Hepatocyte (in vitro differentiated cells): ENCODE measurements at regions not wholly inside any gene's neighbourhood (a gene's known extent, or its start where the extent isn't known, plus 50 kb on each side); places are given as distances from the start of the nearest gene placed in this dataset.

Source experiments
- EZH2 ChIP-seq: fragments of 200-600 bp; sonication (generic); IDR thresholded peaks from 2 replicates; pipeline ENCODE4 v1.6.1; 2016; ENCODE audit warnings: antibody characterized with exemption, mild to moderate bottlenecking, borderline replicate concordance
- EZH2phosphoT487 ChIP-seq: fragments of 200-600 bp; sonication (generic); IDR thresholded peaks from one replicate; pipeline ENCODE4 v1.6.1; 2018; ENCODE audit warnings: antibody characterized with exemption, mild to moderate bottlenecking, low read depth, moderate library complexity; ENCODE audit not compliant: unreplicated experiment, severe bottlenecking
- TF ChIP-seq, protein P1 (sequence below): fragments of 200-600 bp; sonication (generic); IDR thresholded peaks from 2 replicates; pipeline ENCODE4 v1.5.1; 2016; ENCODE audit warnings: antibody characterized with exemption, mild to moderate bottlenecking; ENCODE audit not compliant: poor library complexity

DNA sequence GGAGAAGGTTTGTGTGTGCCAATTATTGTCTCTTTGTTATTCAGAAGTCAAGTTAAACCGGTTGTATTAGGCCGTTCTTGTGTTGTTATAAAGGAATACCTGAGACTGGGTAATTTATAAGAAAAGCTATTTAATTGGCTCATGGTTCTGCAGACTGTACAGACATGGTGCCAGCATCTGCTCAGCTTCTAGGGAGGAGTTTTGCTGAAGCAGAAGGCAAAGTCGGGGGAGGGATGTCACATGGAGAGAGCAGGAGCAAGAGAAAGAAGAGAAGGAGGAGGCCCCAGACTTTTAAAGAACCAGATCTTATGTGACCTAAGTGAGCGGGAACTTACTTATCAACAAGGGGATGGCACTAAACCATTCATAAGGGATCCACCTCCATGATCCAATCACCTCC, 349.3 kb upstream of the PCDH18 start:
- TF ChIP-seq, protein P1, sequence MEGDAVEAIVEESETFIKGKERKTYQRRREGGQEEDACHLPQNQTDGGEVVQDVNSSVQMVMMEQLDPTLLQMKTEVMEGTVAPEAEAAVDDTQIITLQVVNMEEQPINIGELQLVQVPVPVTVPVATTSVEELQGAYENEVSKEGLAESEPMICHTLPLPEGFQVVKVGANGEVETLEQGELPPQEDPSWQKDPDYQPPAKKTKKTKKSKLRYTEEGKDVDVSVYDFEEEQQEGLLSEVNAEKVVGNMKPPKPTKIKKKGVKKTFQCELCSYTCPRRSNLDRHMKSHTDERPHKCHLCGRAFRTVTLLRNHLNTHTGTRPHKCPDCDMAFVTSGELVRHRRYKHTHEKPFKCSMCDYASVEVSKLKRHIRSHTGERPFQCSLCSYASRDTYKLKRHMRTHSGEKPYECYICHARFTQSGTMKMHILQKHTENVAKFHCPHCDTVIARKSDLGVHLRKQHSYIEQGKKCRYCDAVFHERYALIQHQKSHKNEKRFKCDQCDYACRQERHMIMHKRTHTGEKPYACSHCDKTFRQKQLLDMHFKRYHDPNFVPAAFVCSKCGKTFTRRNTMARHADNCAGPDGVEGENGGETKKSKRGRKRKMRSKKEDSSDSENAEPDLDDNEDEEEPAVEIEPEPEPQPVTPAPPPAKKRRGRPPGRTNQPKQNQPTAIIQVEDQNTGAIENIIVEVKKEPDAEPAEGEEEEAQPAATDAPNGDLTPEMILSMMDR, result no peak
- no peak for TF ChIP-seq EZH2phosphoT487
- no peak for TF ChIP-seq EZH2
